ENCODE measurements at regions not wholly inside any gene's neighbourhood (a gene's known extent, or its start where the extent isn't known, plus 50 kb on each side); places are given as distances from the start of the nearest gene placed in this dataset.
"Not testable (repeated sequence)": the region's sequence is repeated elsewhere in the genome, so short reads cannot be mapped to it uniquely, and the experiment has no call there.

DNA sequence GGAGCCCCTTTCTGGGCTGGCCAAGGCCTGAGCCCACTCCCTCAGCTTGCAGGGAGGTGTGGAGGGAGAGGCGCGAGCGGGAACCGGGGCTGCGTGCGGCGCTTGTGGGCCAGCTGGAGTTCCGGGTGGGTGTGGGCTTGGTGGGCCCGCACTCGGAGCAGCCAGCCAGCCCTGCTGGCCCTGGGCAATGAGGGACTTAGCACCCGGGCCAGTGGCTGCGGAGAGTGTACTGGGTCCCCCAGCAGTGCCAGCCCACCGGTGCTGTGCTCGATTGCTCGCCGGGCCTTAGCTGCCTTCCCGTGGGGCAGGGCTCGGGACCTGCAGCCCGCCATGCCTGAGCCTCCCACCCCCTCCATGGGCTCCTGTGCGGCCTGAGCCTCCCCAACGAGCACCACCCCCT, 123.8 kb upstream of the SEMA3C start:
- H3K4me3 Mint-ChIP-seq; H3K4me3 ChIP-seq (ENCODE audit: low read depth, low read length); H3K27me3 Mint-ChIP-seq; ATAC-seq (ENCODE audit: low read depth in 2 of 2); H3K4me1 ChIP-seq (ENCODE audit: control insufficient read depth, insufficient read depth, low read length, poor library complexity, severe bottlenecking); H3K36me3 Mint-ChIP-seq; H3K27ac ChIP-seq (ENCODE audit: insufficient read depth, low read length, poor library complexity, severe bottlenecking); H3K36me3 ChIP-seq (ENCODE audit: control insufficient read depth, insufficient read depth, low read length); H3K4me1 Mint-ChIP-seq; H3K27me3 ChIP-seq (ENCODE audit: control insufficient read depth, insufficient read depth, low read length); DNase-seq; H3K9me3 ChIP-seq (ENCODE audit: control insufficient read depth in 2 of 2, low read length in 2 of 2); H3K27ac Mint-ChIP-seq: not testable (repeated sequence)
- H3K9me3 Mint-ChIP-seq: peaks cover 0 to 32% (median 13%) of the 10 kb centered on the region in 7 donors

DNA sequence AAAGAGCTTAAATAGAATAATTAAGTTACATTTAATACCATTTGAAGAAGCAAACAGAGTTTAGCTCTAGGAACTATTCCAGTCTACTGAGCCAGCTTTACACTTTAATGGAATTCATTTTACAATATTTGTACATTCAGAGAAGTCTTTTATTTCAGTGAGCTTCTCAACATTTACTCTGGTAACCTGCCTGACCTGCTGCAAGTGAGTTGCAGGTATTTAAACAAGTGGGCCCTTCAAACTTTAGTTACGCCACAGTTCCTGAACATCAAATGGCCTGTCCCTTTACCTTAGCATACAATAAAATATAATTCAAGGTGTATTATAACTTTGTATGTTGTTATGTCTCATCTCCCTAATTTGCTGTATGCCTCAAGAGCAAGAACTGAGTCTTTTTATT, 121.6 kb upstream of the SEMA3C start:
- no peaks in the 10 kb centered on the region for H3K27me3 Mint-ChIP-seq
- H3K27ac ChIP-seq (ENCODE audit: insufficient read depth, low read length, poor library complexity, severe bottlenecking): no peak overlapping the region
- no peak for ATAC-seq (ENCODE audit: low read depth in 2 of 2)
- H3K4me3 ChIP-seq (ENCODE audit: low read depth, low read length): no peak overlapping the region
- no peaks in the 10 kb centered on the region for H3K4me1 ChIP-seq (ENCODE audit: control insufficient read depth, insufficient read depth, low read length, poor library complexity, severe bottlenecking)
- H3K9me3 ChIP-seq (ENCODE audit: control insufficient read depth in 2 of 2, low read length in 2 of 2): no peaks in the 10 kb centered on the region
- no peaks in the 10 kb centered on the region for H3K4me1 Mint-ChIP-seq
- no peaks in the 10 kb centered on the region for H3K36me3 Mint-ChIP-seq
- H3K9me3 Mint-ChIP-seq: peaks cover 2 to 23% (median 9%) of the 10 kb centered on the region in 7 donors
- no peaks in the 10 kb centered on the region for H3K27me3 ChIP-seq (ENCODE audit: control insufficient read depth, insufficient read depth, low read length)
- DNase-seq: no peak
- no peak overlapping the region for H3K27ac Mint-ChIP-seq
- no peaks in the 10 kb centered on the region for H3K36me3 ChIP-seq (ENCODE audit: control insufficient read depth, insufficient read depth, low read length)
- H3K4me3 Mint-ChIP-seq: no peak overlapping the region

DNA sequence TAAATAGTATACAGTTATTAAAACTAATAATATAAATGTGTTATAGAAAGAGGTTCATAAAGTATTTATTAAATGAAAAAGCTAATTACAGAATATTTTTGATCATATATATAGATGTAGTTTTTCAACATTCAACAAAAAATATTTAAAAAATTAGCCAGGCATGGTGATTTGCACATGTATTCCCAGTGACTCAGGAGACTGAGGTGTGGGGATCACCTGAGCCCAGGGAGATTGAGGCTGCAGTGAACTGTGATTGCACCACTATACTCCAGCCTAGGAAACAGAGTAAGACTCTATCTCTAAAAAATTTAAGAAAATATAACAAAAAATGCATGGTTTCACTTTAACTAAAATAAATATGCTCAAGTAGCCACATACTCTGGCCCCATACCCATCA, 118.0 kb upstream of the SEMA3C start:
- Mint-ChIP-seq H3K27me3 (no peaks in the 10 kb centered on the region), H3K9me3 (peaks cover 2 to 14% (median 7%) of the 10 kb centered on the region in 7 donors), H3K36me3 (no peaks in the 10 kb centered on the region), H3K27ac (no peak overlapping the region), H3K4me1 (no peaks in the 10 kb centered on the region), H3K4me3 (no peak overlapping the region)
- no peak overlapping the region for H3K4me3 ChIP-seq (ENCODE audit: low read depth, low read length)
- H3K27me3 ChIP-seq (ENCODE audit: control insufficient read depth, insufficient read depth, low read length): no peaks in the 10 kb centered on the region
- H3K36me3 ChIP-seq (ENCODE audit: control insufficient read depth, insufficient read depth, low read length): no peaks in the 10 kb centered on the region
- no peaks in the 10 kb centered on the region for H3K9me3 ChIP-seq (ENCODE audit: control insufficient read depth in 2 of 2, low read length in 2 of 2)
- H3K4me1 ChIP-seq (ENCODE audit: control insufficient read depth, insufficient read depth, low read length, poor library complexity, severe bottlenecking): no peaks in the 10 kb centered on the region
- DNase-seq (no peak), ATAC-seq (ENCODE audit: low read depth in 2 of 2) (no peak)
- no peak overlapping the region for H3K27ac ChIP-seq (ENCODE audit: insufficient read depth, low read length, poor library complexity, severe bottlenecking)

DNA sequence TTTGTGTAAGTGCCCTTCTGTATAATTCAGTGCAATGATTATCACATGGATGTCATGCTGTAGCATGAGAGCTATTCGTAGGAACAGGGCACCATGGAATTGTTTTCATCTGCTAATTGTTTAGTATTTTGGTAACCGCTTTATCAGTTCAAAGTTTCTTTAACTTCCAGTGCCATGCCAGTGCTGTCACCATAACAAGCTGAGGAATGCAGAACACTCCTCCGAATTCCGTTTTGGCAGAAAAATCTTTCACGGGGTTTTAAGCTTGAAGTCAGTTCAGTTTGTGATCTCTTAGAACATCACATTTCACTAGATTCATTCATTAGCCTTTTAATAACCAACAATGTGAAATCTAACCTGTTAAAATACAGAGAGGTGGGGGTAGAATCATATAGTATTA, 117.2 kb upstream of the SEMA3C start:
- Mint-ChIP-seq H3K36me3 (no peaks in the 10 kb centered on the region), H3K4me1 (no peaks in the 10 kb centered on the region), H3K4me3 (no peak overlapping the region), H3K9me3 (peaks cover 2 to 10% (median 7%) of the 10 kb centered on the region in 7 donors), H3K27ac (no peak overlapping the region), H3K27me3 (no peaks in the 10 kb centered on the region)
- Histone ChIP-seq H3K27ac (ENCODE audit: insufficient read depth, low read length, poor library complexity, severe bottlenecking) (no peak overlapping the region), H3K9me3 (ENCODE audit: control insufficient read depth in 2 of 2, low read length in 2 of 2) (no peaks in the 10 kb centered on the region), H3K4me1 (ENCODE audit: control insufficient read depth, insufficient read depth, low read length, poor library complexity, severe bottlenecking) (no peaks in the 10 kb centered on the region), H3K4me3 (ENCODE audit: low read depth, low read length) (no peak overlapping the region), H3K36me3 (ENCODE audit: control insufficient read depth, insufficient read depth, low read length) (no peaks in the 10 kb centered on the region), H3K27me3 (ENCODE audit: control insufficient read depth, insufficient read depth, low read length) (no peaks in the 10 kb centered on the region)
- no peak for ATAC-seq (ENCODE audit: low read depth in 2 of 2)
- DNase-seq: no peak

DNA sequence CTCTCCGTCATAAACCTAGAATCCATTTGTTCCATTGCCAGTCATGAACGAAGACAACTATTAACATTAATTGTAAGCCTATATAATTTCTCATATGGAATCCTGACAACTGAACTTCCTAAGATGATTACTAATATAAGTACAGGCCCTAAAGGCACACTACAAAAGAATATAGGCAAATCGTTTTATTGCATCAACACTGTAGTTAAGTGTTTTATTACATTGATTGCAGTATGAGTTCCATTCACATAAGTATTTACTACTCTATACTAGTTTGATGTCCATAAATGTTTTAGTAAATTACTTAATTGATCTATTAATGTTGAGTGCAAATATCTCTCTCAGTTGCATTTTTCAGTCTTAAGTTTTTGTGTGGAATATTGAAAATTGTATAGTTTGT, 113.1 kb upstream of the SEMA3C start:
- no peak for ATAC-seq (ENCODE audit: low read depth in 2 of 2)
- Mint-ChIP-seq H3K27ac (no peak overlapping the region), H3K36me3 (no peaks in the 10 kb centered on the region), H3K4me3 (no peak overlapping the region), H3K27me3 (no peaks in the 10 kb centered on the region), H3K4me1 (no peaks in the 10 kb centered on the region), H3K9me3 (peaks cover 0 to 12% (median 5%) of the 10 kb centered on the region in 7 donors)
- no peak for DNase-seq
- Histone ChIP-seq H3K27ac (ENCODE audit: insufficient read depth, low read length, poor library complexity, severe bottlenecking) (no peak overlapping the region), H3K4me3 (ENCODE audit: low read depth, low read length) (no peak overlapping the region), H3K9me3 (ENCODE audit: control insufficient read depth in 2 of 2, low read length in 2 of 2) (no peaks in the 10 kb centered on the region), H3K27me3 (ENCODE audit: control insufficient read depth, insufficient read depth, low read length) (no peaks in the 10 kb centered on the region), H3K36me3 (ENCODE audit: control insufficient read depth, insufficient read depth, low read length) (no peaks in the 10 kb centered on the region), H3K4me1 (ENCODE audit: control insufficient read depth, insufficient read depth, low read length, poor library complexity, severe bottlenecking) (no peaks in the 10 kb centered on the region)

DNA sequence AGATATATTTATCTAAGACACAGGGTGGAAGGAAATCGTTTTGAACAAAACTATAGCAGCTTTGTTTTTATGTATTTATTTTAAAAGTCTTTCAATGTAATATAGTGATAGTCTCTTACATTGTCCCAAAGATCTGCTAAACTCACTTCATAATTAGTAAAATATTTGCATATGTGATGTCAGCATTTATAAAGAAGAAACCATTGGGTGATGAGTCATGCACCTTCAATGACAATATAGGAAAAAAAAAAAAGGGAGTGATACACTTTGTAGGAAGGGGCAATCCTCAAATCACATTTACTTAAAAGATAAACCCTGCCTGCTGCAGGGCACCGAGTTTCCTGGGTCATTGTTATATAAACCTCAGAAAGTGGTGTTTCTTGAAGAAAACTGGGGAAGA, 112.4 kb upstream of the SEMA3C start:
- H3K4me3 Mint-ChIP-seq: no peak overlapping the region
- Histone ChIP-seq H3K9me3 (ENCODE audit: control insufficient read depth in 2 of 2, low read length in 2 of 2) (no peaks in the 10 kb centered on the region), H3K36me3 (ENCODE audit: control insufficient read depth, insufficient read depth, low read length) (no peaks in the 10 kb centered on the region), H3K27ac (ENCODE audit: insufficient read depth, low read length, poor library complexity, severe bottlenecking) (no peak overlapping the region), H3K4me1 (ENCODE audit: control insufficient read depth, insufficient read depth, low read length, poor library complexity, severe bottlenecking) (no peaks in the 10 kb centered on the region), H3K27me3 (ENCODE audit: control insufficient read depth, insufficient read depth, low read length) (no peaks in the 10 kb centered on the region), H3K4me3 (ENCODE audit: low read depth, low read length) (no peak overlapping the region)
- H3K27me3 Mint-ChIP-seq: no peaks in the 10 kb centered on the region
- H3K27ac Mint-ChIP-seq: no peak overlapping the region
- ATAC-seq (ENCODE audit: low read depth in 2 of 2) (no peak), DNase-seq (no peak)
- peaks cover 0 to 12% (median 5%) of the 10 kb centered on the region in 7 donors for H3K9me3 Mint-ChIP-seq
- H3K4me1 Mint-ChIP-seq: no peaks in the 10 kb centered on the region
- no peaks in the 10 kb centered on the region for H3K36me3 Mint-ChIP-seq

DNA sequence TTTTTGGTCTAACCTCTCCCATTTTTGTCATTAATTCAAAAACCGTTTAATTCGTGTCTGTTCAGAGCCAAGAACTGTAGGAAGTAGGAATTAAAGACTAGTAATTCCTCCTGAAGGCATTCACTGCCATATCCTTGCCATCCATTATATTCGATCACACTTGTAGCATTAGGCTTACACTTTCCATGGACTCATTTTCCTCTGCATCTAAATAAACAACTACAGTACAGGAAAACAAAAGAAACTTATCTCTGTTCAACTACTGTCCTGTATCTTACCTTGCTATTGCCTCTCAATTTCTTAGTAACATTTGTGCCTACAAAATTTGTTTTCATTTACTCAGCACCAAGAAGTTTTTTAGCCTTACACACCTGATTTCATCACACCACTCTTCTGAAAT, 111.6 kb upstream of the SEMA3C start:
- H3K4me3 ChIP-seq (ENCODE audit: low read depth, low read length): no peak overlapping the region
- H3K27me3 Mint-ChIP-seq: no peaks in the 10 kb centered on the region
- H3K4me1 ChIP-seq (ENCODE audit: control insufficient read depth, insufficient read depth, low read length, poor library complexity, severe bottlenecking): no peaks in the 10 kb centered on the region
- H3K36me3 Mint-ChIP-seq: no peaks in the 10 kb centered on the region
- H3K9me3 Mint-ChIP-seq: peaks cover 0 to 10% (median 4%) of the 10 kb centered on the region in 7 donors
- DNase-seq (no peak), ATAC-seq (ENCODE audit: low read depth in 2 of 2) (no peak)
- no peaks in the 10 kb centered on the region for H3K4me1 Mint-ChIP-seq
- H3K27me3 ChIP-seq (ENCODE audit: control insufficient read depth, insufficient read depth, low read length): no peaks in the 10 kb centered on the region
- no peaks in the 10 kb centered on the region for H3K36me3 ChIP-seq (ENCODE audit: control insufficient read depth, insufficient read depth, low read length)
- H3K27ac Mint-ChIP-seq: no peak overlapping the region
- no peaks in the 10 kb centered on the region for H3K9me3 ChIP-seq (ENCODE audit: control insufficient read depth in 2 of 2, low read length in 2 of 2)
- H3K4me3 Mint-ChIP-seq: no peak overlapping the region
- H3K27ac ChIP-seq (ENCODE audit: insufficient read depth, low read length, poor library complexity, severe bottlenecking): no peak overlapping the region

DNA sequence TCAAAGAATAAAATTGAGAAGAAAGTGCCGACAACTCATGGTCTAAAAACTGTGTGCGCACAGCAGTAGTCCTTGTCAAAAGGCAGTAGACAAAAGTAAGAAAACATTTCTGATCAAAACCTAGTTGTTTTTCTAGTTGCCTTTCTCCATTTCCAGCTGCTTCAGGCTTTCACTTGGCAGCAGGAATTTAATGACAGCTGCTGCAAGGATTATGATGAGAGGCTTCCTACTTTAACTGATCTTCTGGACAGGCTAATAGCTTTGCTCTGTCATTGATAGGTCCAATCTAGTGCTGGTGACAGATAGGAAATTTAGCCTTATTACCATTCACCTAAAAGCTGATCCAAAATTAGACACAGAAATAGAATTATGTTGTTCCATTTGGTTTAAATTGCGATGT, 110.7 kb upstream of the SEMA3C start:
- H3K9me3 ChIP-seq (ENCODE audit: control insufficient read depth in 2 of 2, low read length in 2 of 2): no peaks in the 10 kb centered on the region
- H3K4me1 ChIP-seq (ENCODE audit: control insufficient read depth, insufficient read depth, low read length, poor library complexity, severe bottlenecking): no peaks in the 10 kb centered on the region
- no peaks in the 10 kb centered on the region for H3K4me1 Mint-ChIP-seq
- DNase-seq (no peak), ATAC-seq (ENCODE audit: low read depth in 2 of 2) (no peak)
- no peaks in the 10 kb centered on the region for H3K27me3 Mint-ChIP-seq
- H3K36me3 ChIP-seq (ENCODE audit: control insufficient read depth, insufficient read depth, low read length): no peaks in the 10 kb centered on the region
- no peak overlapping the region for H3K4me3 ChIP-seq (ENCODE audit: low read depth, low read length)
- no peak overlapping the region for H3K27ac Mint-ChIP-seq
- H3K27me3 ChIP-seq (ENCODE audit: control insufficient read depth, insufficient read depth, low read length): no peaks in the 10 kb centered on the region
- H3K27ac ChIP-seq (ENCODE audit: insufficient read depth, low read length, poor library complexity, severe bottlenecking): no peak overlapping the region
- H3K36me3 Mint-ChIP-seq: no peaks in the 10 kb centered on the region
- no peak overlapping the region for H3K4me3 Mint-ChIP-seq
- peaks cover 0 to 8% (median 4%) of the 10 kb centered on the region in 7 donors for H3K9me3 Mint-ChIP-seq

All from CD4-positive, CD25-positive, alpha-beta regulatory T cell (primary cell).